Endothelial cell of umbilical vein (primary cell): ENCODE measurements at regions not wholly inside any gene's neighbourhood (a gene's known extent, or its start where the extent isn't known, plus 50 kb on each side); places are given as distances from the start of the nearest gene placed in this dataset.

Experiments
- BruUV-seq: library from RNA; stranded (reverse); fragments of 400-500 nt; replicated peaks from 2 replicates; lab custom pipeline; 2021; lab: Mats Ljungman, UMichigan
- CTCF ChIA-PET: fragments of 300-600, 350-600 bp; sonication (Branson Sonifier 250); formaldehyde crosslinking; loops from one replicate; lab custom pipeline; 2021; ENCODE audit warnings: antibody characterized with exemption, inconsistent platforms; lab: Charles Lee
- POLR2A ChIA-PET: fragments of 300-600, 350-600 bp; sonication (Branson Sonifier 250); formaldehyde crosslinking; loops from one replicate; lab custom pipeline; 2021; ENCODE audit warnings: antibody characterized with exemption, inconsistent platforms; lab: Charles Lee
- DNase-seq: peaks from one replicate; pipeline ENCODE4 v3.0.0-alpha.2; 2011; ENCODE audit warnings: low read depth, low spot score
- FAIRE-seq: peaks from 2 replicates; lab custom pipeline; 2011; peaks lifted over from hg19 to GRCh38; lab: Jason Lieb, UNC
- H2AFZ ChIP-seq: 2 replicates; pipeline ENCODE4 v1.6.0; 2012; ENCODE audit warnings: low read depth, low read length, control low read depth, inconsistent platforms
- H3K27ac ChIP-seq: 2 replicates; pipeline ENCODE4 v1.5.1; 2011; ENCODE audit warnings: low read depth, mild to moderate bottlenecking, control low read depth, low read length, moderate library complexity; ENCODE audit not compliant: insufficient read depth
- H3K27me3 ChIP-seq, 2 experiments: 2 replicates each; pipeline versions ENCODE4 v1.6.0 to v1.6.1; 2011; ENCODE audit warnings: low read length in 2 of 2, mixed read lengths in 1 of 2; ENCODE audit not compliant: control insufficient read depth in 2 of 2, insufficient read depth in 2 of 2
- H3K36me3 ChIP-seq, 2 experiments: 2 replicates in 1 of 2; 3 replicates in 1 of 2; pipeline ENCODE4 v1.5.1; 2011; ENCODE audit warnings: low read length in 2 of 2, mild to moderate bottlenecking in 1 of 2, moderate library complexity in 1 of 2; ENCODE audit not compliant: control insufficient read depth in 2 of 2, insufficient read depth in 2 of 2; ENCODE audit errors: extremely low read depth in 1 of 2
- H3K4me1 ChIP-seq: 3 replicates; pipeline ENCODE4 v1.5.1; 2011; ENCODE audit warnings: mild to moderate bottlenecking, low read length; ENCODE audit not compliant: control insufficient read depth, insufficient read depth; ENCODE audit errors: extremely low read depth
- H3K4me2 ChIP-seq: 2 replicates; pipeline ENCODE4 v1.6.1; 2011; ENCODE audit warnings: low read length, control low read depth, mixed read lengths; ENCODE audit not compliant: insufficient read depth
- H3K4me3 ChIP-seq, 3 experiments: fragments of 200-600 bp in 1 of 3; sonication (generic), shearing (Covaris generic) in 1 of 3; replicated peaks in 1 of 3; 2 replicates each; pipeline ENCODE4 v1.5.1; 2011 to 2016; ENCODE audit warnings: control low read depth in 3 of 3, low read length in 3 of 3, mild to moderate bottlenecking in 2 of 3, inconsistent platforms in 1 of 3, low read depth in 1 of 3, moderate library complexity in 1 of 3; ENCODE audit not compliant: insufficient read depth in 1 of 3
- H3K79me2 ChIP-seq: 2 replicates; pipeline ENCODE4 v1.6.0; 2012; ENCODE audit warnings: low read length, inconsistent platforms; ENCODE audit not compliant: control insufficient read depth, insufficient read depth
- H3K9ac ChIP-seq: replicated peaks from 2 replicates; pipeline ENCODE3; 2011; ENCODE audit warnings: low read length, control low read depth; ENCODE audit not compliant: insufficient read depth; ENCODE audit errors: extremely low read depth
- H3K9me1 ChIP-seq: replicated peaks from 3 replicates; pipeline ENCODE4 v1.6.0; 2011; ENCODE audit warnings: mild to moderate bottlenecking, low read length; ENCODE audit not compliant: control insufficient read depth, insufficient read depth; ENCODE audit errors: extremely low read depth
- H3K9me3 ChIP-seq: replicated peaks from 2 replicates; pipeline ENCODE4 v1.5.1; 2012; ENCODE audit warnings: low read length, inconsistent platforms; ENCODE audit not compliant: control insufficient read depth, insufficient read depth
- H4K20me1 ChIP-seq: replicated peaks from 2 replicates; pipeline ENCODE3; 2011; ENCODE audit warnings: mild to moderate bottlenecking, low read length; ENCODE audit not compliant: control insufficient read depth, insufficient read depth; ENCODE audit errors: extremely low read depth
- CTCF ChIP-seq, 2 donors: IDR thresholded peaks; 1 replicate in 1 of 2; 2 replicates in 1 of 2; pipeline ENCODE4 v1.5.1; 2011; ENCODE audit warnings: low read length in 2 of 2, mild to moderate bottlenecking in 2 of 2, moderate library complexity in 2 of 2, control low read depth in 1 of 2, inconsistent platforms in 1 of 2, low read depth in 1 of 2; ENCODE audit not compliant: insufficient read depth in 1 of 2; ENCODE audit errors: extremely low read depth in 1 of 2
- EZH2 ChIP-seq: IDR thresholded peaks from 2 replicates; pipeline ENCODE4 v1.6.1; 2012; ENCODE audit warnings: borderline replicate concordance, low read depth, mild to moderate bottlenecking, moderate library complexity, low read length, inconsistent platforms; ENCODE audit not compliant: severe bottlenecking
- FOS ChIP-seq: IDR thresholded peaks from 2 replicates; pipeline ENCODE4 v1.6.1; 2011; ENCODE audit warnings: mild to moderate bottlenecking, low read length, moderate library complexity, borderline replicate concordance; ENCODE audit not compliant: insufficient read depth
- GATA2 ChIP-seq: IDR thresholded peaks from 2 replicates; pipeline ENCODE4 v1.7.0; 2011; ENCODE audit warnings: low read depth, mild to moderate bottlenecking, moderate library complexity, mixed read lengths, low read length; ENCODE audit not compliant: insufficient read length, insufficient read depth
- JUN ChIP-seq: IDR thresholded peaks from 2 replicates; pipeline ENCODE4 v1.6.1; 2011; ENCODE audit warnings: borderline replicate concordance, low read depth; ENCODE audit not compliant: insufficient read length, insufficient read depth
- MAX ChIP-seq: IDR thresholded peaks from 2 replicates; pipeline ENCODE4 v1.6.1; 2011; ENCODE audit not compliant: insufficient read depth, insufficient read length
- MYC ChIP-seq: IDR thresholded peaks from one replicate; pipeline ENCODE4 v1.6.1; 2011; ENCODE audit warnings: mild to moderate bottlenecking, low read depth, low read length
- POLR2A ChIP-seq: IDR thresholded peaks from 2 replicates; pipeline ENCODE4 v1.6.1; 2012; ENCODE audit warnings: low read depth, mild to moderate bottlenecking, control low read depth, low read length
- POLR2AphosphoS5 ChIP-seq: IDR thresholded peaks from 2 replicates; pipeline ENCODE4 v1.6.1; 2012; ENCODE audit warnings: low read depth, mild to moderate bottlenecking, control low read depth, low read length, moderate library complexity; ENCODE audit not compliant: insufficient read depth
- dilution Hi-C: fragments of 300-500 bp; cut with MboI; formaldehyde crosslinking; loops from one replicate; pipeline ENCODE4 v1.15.0; 2019; ENCODE audit warnings: low sequenced_read_pairs; ENCODE audit not compliant: extremely low pct_ligation_motif_present
- intact Hi-C: fragments of 100-400 bp; cut with micrococcal nuclease; formaldehyde crosslinking; loops from one replicate; pipeline ENCODE4 v1.10.0; 2022

DNA sequence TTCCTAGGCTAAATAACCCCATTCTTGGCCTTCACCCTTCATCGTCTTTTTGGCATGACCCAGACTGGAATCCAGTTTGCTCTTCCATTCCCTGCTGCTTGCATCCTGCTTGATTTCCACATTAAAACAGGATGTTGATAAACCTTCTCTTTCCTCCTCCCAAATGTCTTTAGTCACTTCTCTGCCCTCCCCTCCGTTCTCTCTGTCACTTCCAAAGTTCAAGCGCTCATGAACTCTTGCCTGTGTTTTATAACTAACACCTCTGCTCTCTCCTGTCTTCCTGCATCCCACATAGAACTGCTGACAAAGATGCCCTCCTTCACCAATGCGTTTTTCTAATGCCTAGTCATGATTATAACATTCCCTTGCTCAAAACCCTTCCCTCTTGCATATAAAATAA lies 65.6 kb upstream of the SLC44A3 start:
- ChIA-PET CTCF (no interaction called here), POLR2A (no interaction called here)
- no peak for FAIRE-seq
- no peaks in the 10 kb centered on the region for H3K9me1 ChIP-seq
- TF ChIP-seq FOS: no peak
- TF ChIP-seq POLR2A: no peak
- TF ChIP-seq EZH2: no peak
- no peak for TF ChIP-seq CTCF (IDR thresholded peaks at IDR 0.05; ENCODE audit: extremely low read depth in 1 of 2, insufficient read depth in 1 of 2, low read depth in 1 of 2, low read length in 2 of 2)
- TF ChIP-seq GATA2: no peak
- TF ChIP-seq MAX: no peak
- TF ChIP-seq MYC: no peak
- no peak for TF ChIP-seq JUN
- TF ChIP-seq POLR2AphosphoS5: no peak
- H3K4me1 ChIP-seq: peaks cover 4% of the 10 kb centered on the region
- BruUV-seq: no TSS peak
- no peak for DNase-seq
- H3K79me2 ChIP-seq: no peaks in the 10 kb centered on the region
- no peak overlapping the region for H3K4me3 ChIP-seq
- no peaks in the 10 kb centered on the region for H3K27me3 ChIP-seq
- no peak overlapping the region for H3K9ac ChIP-seq
- no peaks in the 10 kb centered on the region for H3K9me3 ChIP-seq
- intact Hi-C loops: no loop called here
- dilution Hi-C loops: no loop called here
- H4K20me1 ChIP-seq: no peaks in the 10 kb centered on the region
- H2AFZ ChIP-seq: no peak overlapping the region
- H3K27ac ChIP-seq: no peak overlapping the region
- no peak overlapping the region for H3K4me2 ChIP-seq
- no peaks in the 10 kb centered on the region for H3K36me3 ChIP-seq
